Activated naive CD4-positive, alpha-beta T cell treated with anti-CD3 and anti-CD28 coated beads for 36 hours (primary cell): ENCODE measurements at regions not wholly inside any gene's neighbourhood (a gene's known extent, or its start where the extent isn't known, plus 50 kb on each side); places are given as distances from the start of the nearest gene placed in this dataset.

ENCODE experiments used
- CTCF ChIA-PET: fragments of 350-600 bp; sonication (Branson Sonifier 250); formaldehyde crosslinking; loops from one replicate; lab custom pipeline; 2021; ENCODE audit warnings: antibody characterized with exemption; lab: Charles Lee
- DNase-seq: peaks from one replicate; pipeline ENCODE4 v3.0.0-alpha.2; 2020
- H3K27ac Mint-ChIP-seq: one replicate; pipeline ENCODE4 v1.8.0; 2021; ENCODE audit warnings: mild to moderate bottlenecking, mixed read lengths
- H3K27me3 Mint-ChIP-seq: one replicate; pipeline ENCODE4 v1.8.0; 2021; ENCODE audit warnings: low read depth, mixed read lengths
- H3K36me3 Mint-ChIP-seq: one replicate; pipeline ENCODE4 v1.8.0; 2021; ENCODE audit warnings: low read depth, mixed read lengths
- H3K4me1 Mint-ChIP-seq: one replicate; pipeline ENCODE4 v1.8.0; 2021; ENCODE audit warnings: low read depth, mixed read lengths
- H3K4me3 Mint-ChIP-seq: one replicate; pipeline ENCODE4 v1.8.0; 2021; ENCODE audit warnings: mild to moderate bottlenecking, moderate library complexity, mixed read lengths
- H3K9me3 Mint-ChIP-seq: one replicate; pipeline ENCODE4 v1.8.0; 2021; ENCODE audit warnings: mixed read lengths
- intact Hi-C: fragments of 100-400 bp; cut with micrococcal nuclease; formaldehyde crosslinking; loops from one replicate; pipeline ENCODE4 v1.15.1; 2023

- Mint-ChIP-seq H3K27ac (no peak overlapping the region), H3K4me3 (no peak overlapping the region), H3K4me1 (no peaks in the 10 kb centered on the region), H3K36me3 (no peaks in the 10 kb centered on the region), H3K9me3 (no peaks in the 10 kb centered on the region), H3K27me3 (peaks cover 9% of the 10 kb centered on the region)
- no peak for DNase-seq
- CTCF ChIA-PET: interaction anchor here (0.7 to 1.3 kb wide), 3 partner anchors 27 to 178 kb away, joined by 3 to 4 read pairs (median 4); no protein-coding TSS in a partner anchor
- intact Hi-C loops: loop anchor here (5.0 to 10.0 kb wide), 2 partner anchors 274 to 1254 kb away; no protein-coding TSS in a partner anchor
Observed at GRCh38 chr6:18598551-18599264, 211.6 kb downstream of the RNF144B start.

- Mint-ChIP-seq H3K9me3 (no peaks in the 10 kb centered on the region), H3K36me3 (no peaks in the 10 kb centered on the region), H3K4me1 (no peaks in the 10 kb centered on the region), H3K27me3 (peaks cover 13% of the 10 kb centered on the region), H3K4me3 (no peak overlapping the region), H3K27ac (no peak overlapping the region)
- intact Hi-C loops: no loop called here
- CTCF ChIA-PET: no interaction called here
- DNase-seq: no peak
Observed at GRCh38 chr6:18600255-18600654, 213.1 kb downstream of the RNF144B start.

- CTCF ChIA-PET: no interaction called here
Observed at GRCh38 chr6:18601516-18602020, 214.4 kb downstream of the RNF144B start.

GRCh38 chr6:18602931-18603330 is 215.8 kb downstream of the RNF144B start:
- DNase-seq: no peak
- no peaks in the 10 kb centered on the region for H3K36me3 Mint-ChIP-seq
- H3K4me1 Mint-ChIP-seq: no peaks in the 10 kb centered on the region
- peaks cover 11% of the 10 kb centered on the region for H3K27me3 Mint-ChIP-seq
- no peak overlapping the region for H3K27ac Mint-ChIP-seq
- CTCF ChIA-PET: interaction anchor here (0.6 kb wide), 1 partner anchor 1118 kb away, joined by 3 read pairs; no protein-coding TSS in a partner anchor
- H3K9me3 Mint-ChIP-seq: no peaks in the 10 kb centered on the region
- intact Hi-C loops: no loop called here
- no peak overlapping the region for H3K4me3 Mint-ChIP-seq

More at GRCh38 chr6:18601516-18602020, 214.4 kb downstream of the RNF144B start:
- Mint-ChIP-seq H3K27ac (no peak overlapping the region), H3K4me1 (no peaks in the 10 kb centered on the region), H3K36me3 (no peaks in the 10 kb centered on the region), H3K27me3 (peaks cover 13% of the 10 kb centered on the region), H3K4me3 (no peak overlapping the region), H3K9me3 (no peaks in the 10 kb centered on the region)
- no peak for DNase-seq
- intact Hi-C loops: no loop called here

- H3K27me3 Mint-ChIP-seq: peaks cover 11% of the 10 kb centered on the region
- intact Hi-C loops: no loop called here
- no peaks in the 10 kb centered on the region for H3K36me3 Mint-ChIP-seq
- CTCF ChIA-PET: no interaction called here
- H3K4me1 Mint-ChIP-seq: no peaks in the 10 kb centered on the region
- H3K4me3 Mint-ChIP-seq: no peak overlapping the region
- no peaks in the 10 kb centered on the region for H3K9me3 Mint-ChIP-seq
- DNase-seq: no peak
- no peak overlapping the region for H3K27ac Mint-ChIP-seq
Observed at GRCh38 chr6:18603361-18603760, 216.2 kb downstream of the RNF144B start.

GRCh38 chr6:18605841-18606240 is 218.7 kb downstream of the RNF144B start:
- intact Hi-C loops: no loop called here
- no peak for DNase-seq
- H3K27ac Mint-ChIP-seq: no peak overlapping the region
- no peaks in the 10 kb centered on the region for H3K9me3 Mint-ChIP-seq
- H3K36me3 Mint-ChIP-seq: no peaks in the 10 kb centered on the region
- no peaks in the 10 kb centered on the region for H3K4me1 Mint-ChIP-seq
- no peak overlapping the region for H3K4me3 Mint-ChIP-seq
- CTCF ChIA-PET: interaction anchor here (1.5 kb wide), 1 partner anchor 10 kb away, joined by 8 read pairs; no protein-coding TSS in a partner anchor
- peaks cover 8% of the 10 kb centered on the region for H3K27me3 Mint-ChIP-seq

GRCh38 chr6:18609715-18610114 is 222.6 kb downstream of the RNF144B start:
- DNase-seq: no peak
- H3K4me1 Mint-ChIP-seq: no peaks in the 10 kb centered on the region
- intact Hi-C loops: no loop called here
- H3K27ac Mint-ChIP-seq: no peak overlapping the region
- H3K4me3 Mint-ChIP-seq: no peak overlapping the region
- CTCF ChIA-PET: no interaction called here
- no peaks in the 10 kb centered on the region for H3K9me3 Mint-ChIP-seq
- H3K36me3 Mint-ChIP-seq: no peaks in the 10 kb centered on the region
- H3K27me3 Mint-ChIP-seq: peaks cover 9% of the 10 kb centered on the region

- H3K36me3 Mint-ChIP-seq: no peaks in the 10 kb centered on the region
- H3K27me3 Mint-ChIP-seq: peaks cover 14% of the 10 kb centered on the region
- H3K9me3 Mint-ChIP-seq: peaks cover 1% of the 10 kb centered on the region
- no peak overlapping the region for H3K4me3 Mint-ChIP-seq
- intact Hi-C loops: no loop called here
- CTCF ChIA-PET: no interaction called here
- no peak overlapping the region for H3K27ac Mint-ChIP-seq
- H3K4me1 Mint-ChIP-seq: no peaks in the 10 kb centered on the region
- DNase-seq: no peak
Observed at GRCh38 chr6:18613319-18613925, 226.3 kb downstream of the RNF144B start.

GRCh38 chr6:18629571-18629970 is 242.4 kb downstream of the RNF144B start:
- H3K36me3 Mint-ChIP-seq: no peaks in the 10 kb centered on the region
- no peak for DNase-seq
- CTCF ChIA-PET: no interaction called here
- H3K27me3 Mint-ChIP-seq: peaks cover 3% of the 10 kb centered on the region
- H3K27ac Mint-ChIP-seq: no peak overlapping the region
- intact Hi-C loops: no loop called here
- no peaks in the 10 kb centered on the region for H3K9me3 Mint-ChIP-seq
- H3K4me1 Mint-ChIP-seq: no peaks in the 10 kb centered on the region
- H3K4me3 Mint-ChIP-seq: no peak overlapping the region

GRCh38 chr6:18632670-18633410 is 245.7 kb downstream of the RNF144B start:
- Mint-ChIP-seq H3K4me3 (no peak overlapping the region), H3K27me3 (peaks cover 3% of the 10 kb centered on the region), H3K36me3 (no peaks in the 10 kb centered on the region), H3K27ac (no peak overlapping the region), H3K4me1 (no peaks in the 10 kb centered on the region), H3K9me3 (no peaks in the 10 kb centered on the region)
- DNase-seq: no peak
- CTCF ChIA-PET: interaction anchor here (0.7 kb wide), 1 partner anchor 13 kb away, joined by 3 read pairs; no protein-coding TSS in a partner anchor
- intact Hi-C loops: no loop called here

GRCh38 chr6:18634912-18635311 is 247.8 kb downstream of the RNF144B start:
- Mint-ChIP-seq H3K36me3 (no peaks in the 10 kb centered on the region), H3K4me1 (no peaks in the 10 kb centered on the region), H3K4me3 (no peak overlapping the region), H3K27me3 (peaks cover 4% of the 10 kb centered on the region), H3K9me3 (peaks cover 1% of the 10 kb centered on the region), H3K27ac (no peak overlapping the region)
- DNase-seq: no peak
- CTCF ChIA-PET: interaction anchor here (0.6 kb wide), 2 partner anchors 52 to 892 kb away, joined by 3 read pairs; no protein-coding TSS in a partner anchor
- intact Hi-C loops: no loop called here

GRCh38 chr6:18640134-18640533 is 253.0 kb downstream of the RNF144B start:
- DNase-seq: no peak
- Mint-ChIP-seq H3K27ac (no peak overlapping the region), H3K27me3 (peaks cover 1% of the 10 kb centered on the region), H3K4me3 (no peak overlapping the region), H3K36me3 (no peaks in the 10 kb centered on the region), H3K9me3 (peaks cover 1% of the 10 kb centered on the region), H3K4me1 (no peaks in the 10 kb centered on the region)
- intact Hi-C loops: no loop called here
- CTCF ChIA-PET: no interaction called here
